NCI-H510A (cell line): ENCODE measurements at regions not wholly inside any gene's neighbourhood (a gene's known extent, or its start where the extent isn't known, plus 50 kb on each side); places are given as distances from the start of the nearest gene placed in this dataset.

ENCODE experiments used
- DNase-seq: peaks from one replicate; lab custom pipeline; 2025; lab: John Stamatoyannopoulos, UW

DNA sequence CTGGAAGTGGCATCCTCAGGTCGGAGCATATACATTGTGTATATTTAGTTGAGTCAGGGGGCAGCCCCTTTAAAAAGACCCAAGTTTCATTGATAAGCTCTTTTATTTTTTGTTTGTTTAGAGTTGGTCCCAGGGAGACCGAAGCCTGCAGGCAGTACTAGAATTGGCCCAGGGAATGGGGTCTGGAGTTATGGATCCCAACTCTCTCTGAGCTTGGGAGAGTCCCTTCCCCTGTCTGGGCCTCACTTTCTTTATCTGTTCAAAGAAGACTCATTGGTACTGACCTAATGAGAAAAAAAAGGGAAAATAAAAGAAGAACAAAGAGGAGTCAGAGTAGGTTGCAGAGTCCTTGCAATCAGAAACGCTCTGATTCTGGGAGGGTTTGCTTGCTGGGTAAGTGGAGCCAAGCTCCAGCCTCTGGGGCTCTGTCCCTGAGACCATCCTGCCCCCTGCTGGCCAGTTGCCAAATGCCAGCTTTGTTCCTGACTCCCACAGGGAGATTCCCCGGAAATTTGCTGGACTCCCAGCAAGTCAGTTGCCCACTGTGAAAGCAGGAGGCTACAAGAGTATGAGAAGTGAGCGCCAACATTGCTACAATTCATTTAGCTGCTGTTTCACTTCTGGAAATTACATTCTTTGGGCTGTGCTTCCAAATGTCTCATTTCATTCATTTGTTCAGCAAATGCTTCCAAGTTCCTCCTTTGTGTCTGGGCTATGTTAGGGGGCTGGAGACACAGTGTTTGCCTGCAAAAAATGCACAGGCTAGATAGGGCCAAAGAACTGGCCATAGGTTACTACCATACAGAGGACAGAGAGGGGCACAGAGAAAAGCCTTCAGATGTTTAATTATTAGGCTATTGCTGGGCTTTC, 156.2 kb downstream of the MELK start:
- no peak for DNase-seq

- no peak for DNase-seq
Observed at GRCh38 chr9:36729906-36730305, 157.2 kb downstream of the MELK start.

DNA sequence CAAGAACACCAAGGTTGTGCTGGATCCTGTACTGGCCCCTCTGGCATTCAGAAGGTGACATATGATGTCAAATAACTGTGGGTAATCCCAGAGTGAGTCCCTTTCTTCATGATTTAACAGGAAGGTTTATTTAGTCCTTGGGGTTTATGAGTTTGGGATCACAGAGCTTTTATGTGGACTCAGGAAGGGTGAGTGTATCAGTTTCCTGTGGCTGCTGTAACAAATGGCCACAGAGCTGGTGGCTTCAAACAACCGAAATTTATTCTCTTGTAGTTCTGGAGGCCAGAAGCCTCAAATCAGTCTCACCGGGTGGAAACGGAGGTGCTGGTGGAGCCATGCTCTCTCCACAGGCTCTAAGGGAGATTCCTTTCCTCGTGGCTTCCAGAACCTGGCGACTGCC, 157.7 kb downstream of the MELK start:
- DNase-seq: no peak

GRCh38 chr9:36731068-36731956, 158.6 kb downstream of the MELK start:
- DNase-seq: no peak

DNA sequence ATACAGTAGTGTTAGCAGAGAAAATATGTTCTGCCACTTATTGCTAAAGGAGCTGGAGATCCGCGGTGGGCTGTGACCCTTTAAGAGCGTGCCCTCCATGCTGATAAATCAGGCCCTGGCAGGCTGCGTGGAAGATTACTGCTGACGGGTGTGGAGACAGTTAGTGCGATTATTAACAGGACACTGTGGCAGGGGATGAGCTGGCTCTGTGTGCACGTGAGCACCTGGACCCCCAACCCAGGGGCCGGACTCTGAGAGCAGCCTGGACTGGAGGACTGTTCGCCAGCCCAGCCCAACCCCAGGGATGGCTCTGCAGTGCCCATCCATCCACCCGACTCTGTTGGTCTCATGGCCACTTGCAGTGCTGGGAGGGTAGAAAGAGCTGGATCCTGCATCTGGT, 162.0 kb downstream of the MELK start:
- no peak for DNase-seq

GRCh38 chr9:36736648-36737047, 164.0 kb downstream of the MELK start:
- no peak for DNase-seq

DNA sequence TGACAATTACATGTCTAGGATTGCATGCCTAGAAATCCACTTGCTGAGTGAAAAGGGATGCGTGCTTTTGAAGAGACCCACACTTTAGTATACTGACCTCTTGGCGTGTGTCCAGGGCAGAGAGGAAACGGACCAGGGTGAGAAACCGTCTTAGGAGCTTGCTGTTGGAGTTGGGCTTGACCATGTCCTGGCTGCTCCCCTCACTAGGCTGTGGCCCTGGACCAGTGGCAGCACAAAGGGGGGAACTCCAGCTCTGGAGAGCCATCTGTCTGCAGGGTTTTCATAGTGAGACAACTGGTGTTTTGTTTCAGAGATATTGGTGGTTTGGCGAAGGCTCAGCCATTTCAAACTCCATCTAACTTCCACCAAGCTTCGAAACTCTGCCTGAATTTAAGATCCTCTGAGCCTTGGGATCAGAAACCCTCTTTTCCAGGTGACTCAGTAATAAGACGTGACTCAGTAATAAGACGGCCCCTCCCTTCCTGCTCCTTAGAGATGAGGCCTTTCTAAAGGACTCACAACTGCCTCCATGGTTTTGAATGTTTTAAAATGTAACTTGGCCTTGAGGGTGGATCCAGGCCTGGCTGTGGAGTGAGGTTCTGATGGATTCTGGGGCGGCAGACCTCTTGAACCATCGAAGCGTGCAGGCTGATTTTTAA, 165.8 kb downstream of the MELK start:
- DNase-seq: no peak

GRCh38 chr9:36739373-36740116, 166.8 kb downstream of the MELK start:
- DNase-seq: no peak

DNA sequence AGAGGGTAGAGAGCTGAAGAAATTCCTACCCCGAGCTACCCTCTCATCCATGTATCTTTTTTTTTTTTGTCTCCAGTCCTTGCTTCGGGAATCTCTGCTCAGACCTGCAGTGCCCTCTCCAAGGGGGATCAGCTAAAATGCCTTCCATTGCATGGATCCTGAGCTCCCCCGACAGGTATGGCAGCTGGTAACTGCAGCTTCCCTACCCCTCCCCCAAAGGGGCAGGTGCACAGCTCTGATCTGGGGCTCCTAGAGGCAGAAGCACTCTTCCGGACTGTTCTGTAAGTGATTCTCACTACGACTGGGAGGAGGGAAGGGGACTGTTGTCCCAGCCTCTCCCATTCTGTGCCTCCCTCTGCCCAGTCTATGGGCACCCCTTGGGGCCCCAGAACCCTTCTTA, 169.6 kb downstream of the MELK start:
- peak; percentile 72 for DNase-seq

GRCh38 chr9:36744678-36745077, 172.0 kb downstream of the MELK start:
- DNase-seq: no peak

- DNase-seq: no peak
Observed at GRCh38 chr9:36745977-36746376, 173.3 kb downstream of the MELK start.

DNA sequence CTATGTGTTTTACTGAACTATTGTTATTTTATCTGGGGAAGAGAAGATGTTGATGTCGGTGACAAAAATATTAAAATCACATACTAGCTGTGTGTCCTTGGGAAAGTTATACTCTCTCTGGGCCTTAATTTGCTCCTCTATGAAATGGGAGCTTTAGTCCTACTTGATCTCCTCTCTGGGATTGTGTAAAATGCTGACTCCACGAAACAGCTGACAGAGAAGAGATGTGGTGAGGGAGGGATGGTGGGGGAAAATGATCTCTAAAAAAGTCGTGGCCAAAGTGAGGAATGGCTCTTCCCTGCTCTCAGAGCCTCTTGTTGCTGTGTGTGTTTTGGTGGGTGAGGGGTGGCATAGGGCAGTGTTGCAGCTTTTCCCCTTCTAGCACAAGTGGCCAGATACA, 173.7 kb downstream of the MELK start:
- peak; percentile 57 for DNase-seq

DNA sequence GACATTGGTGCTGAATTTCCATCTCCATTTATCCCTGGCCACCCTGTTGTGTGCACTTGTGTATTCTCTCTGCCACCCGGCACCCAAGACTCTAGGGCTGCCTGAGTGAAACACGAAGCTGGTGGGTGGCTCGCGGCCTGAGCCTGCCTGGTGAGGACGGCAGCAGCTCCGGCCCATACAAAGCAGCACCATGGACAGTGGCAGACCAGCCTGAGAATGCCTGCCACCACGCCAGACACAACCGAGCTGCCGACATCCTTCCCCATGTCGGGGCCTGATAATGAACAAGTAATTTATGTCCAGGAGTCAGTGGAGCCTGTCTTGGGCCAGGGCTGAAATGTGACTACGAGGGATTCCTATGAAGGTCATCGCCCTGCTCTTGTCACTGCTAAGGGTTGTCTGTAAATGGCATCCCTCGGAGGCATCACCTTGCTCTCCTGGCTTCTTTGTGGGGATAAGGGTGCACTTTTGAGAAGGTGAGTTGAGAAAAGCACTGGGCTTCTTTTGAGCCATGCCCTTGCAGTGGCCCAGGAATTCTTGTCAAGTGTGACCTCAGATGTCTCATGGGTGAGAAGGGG, 175.7 kb downstream of the MELK start:
- DNase-seq: no peak

DNA sequence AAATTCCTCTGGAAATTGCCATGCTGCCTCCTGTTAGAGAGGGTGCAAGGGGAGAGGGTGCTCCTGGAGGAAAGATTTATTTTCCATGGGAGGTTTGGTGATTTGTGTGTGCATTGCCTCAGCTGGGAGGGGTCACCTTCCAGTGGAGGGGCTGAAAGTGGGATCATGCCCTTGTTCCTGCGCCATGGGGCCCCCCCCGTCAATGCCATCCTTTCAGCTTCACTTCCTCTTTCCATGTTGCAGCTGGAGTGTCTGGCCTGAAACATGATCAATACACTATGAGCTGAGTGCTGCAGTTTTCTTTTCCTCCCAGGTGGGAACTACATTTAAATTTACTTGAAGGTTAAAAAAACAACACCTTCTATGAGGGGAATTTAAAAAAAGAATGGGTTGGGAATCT, 176.8 kb downstream of the MELK start:
- DNase-seq: no peak

DNA sequence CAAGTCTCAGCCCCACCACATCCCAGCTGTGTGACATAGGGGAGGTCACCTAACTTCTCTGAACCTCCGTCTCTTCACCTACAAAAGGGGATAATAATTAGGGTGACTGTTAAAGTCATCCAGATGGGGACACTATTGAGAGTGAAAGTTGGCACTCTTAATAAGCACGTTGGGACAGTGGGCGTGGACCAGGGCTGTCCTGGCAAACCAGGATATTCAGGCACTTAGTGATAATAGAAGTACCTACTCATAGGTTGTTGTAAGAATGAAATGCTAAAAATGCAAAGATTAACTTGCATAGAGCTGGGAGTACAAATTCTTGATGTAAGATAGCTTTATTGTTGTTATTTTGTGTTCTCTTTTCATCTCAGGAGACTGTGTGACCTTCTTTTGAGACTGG, 177.9 kb downstream of the MELK start:
- no peak for DNase-seq

- no peak for DNase-seq
Observed at GRCh38 chr9:36755019-36755418, 182.3 kb downstream of the MELK start.

DNA sequence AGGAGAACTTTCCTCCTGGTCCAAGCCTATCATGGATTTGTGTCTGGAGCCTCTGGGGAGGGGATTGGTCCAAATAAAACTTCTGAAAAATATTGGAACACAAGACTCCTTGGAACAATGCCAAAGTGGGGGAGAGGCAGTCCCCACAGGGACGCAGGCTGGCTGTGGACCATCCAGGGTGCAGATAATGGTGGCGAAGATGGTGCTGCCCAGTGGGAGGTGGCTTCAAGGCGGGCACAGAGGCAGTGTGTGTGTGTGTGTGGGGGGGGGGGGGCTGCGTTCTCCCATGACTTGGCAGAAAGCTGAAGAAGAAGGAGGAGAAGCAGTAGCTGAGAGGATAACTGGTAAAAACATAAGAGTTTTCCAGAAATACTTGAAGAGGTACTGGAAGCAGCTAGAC, 186.4 kb downstream of the MELK start:
- DNase-seq: no peak

DNA sequence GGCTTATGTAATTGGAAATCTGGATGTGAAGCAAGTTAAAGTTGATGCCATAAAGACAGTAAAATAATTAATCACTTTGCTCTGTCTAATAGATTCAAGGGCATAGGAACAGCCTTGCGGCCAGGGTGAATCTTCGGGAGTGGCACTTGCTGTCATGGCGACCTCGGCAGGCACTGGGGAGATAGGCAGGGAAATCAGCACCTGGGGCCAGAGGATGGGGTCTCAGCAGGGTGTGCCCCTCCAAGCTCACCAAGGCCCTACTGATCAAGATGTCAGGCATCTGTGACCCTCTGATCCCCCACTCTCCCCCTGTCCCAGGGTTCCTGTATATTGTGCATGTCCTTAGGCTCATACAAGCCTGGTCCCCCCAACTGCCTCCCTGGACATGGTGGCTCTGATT, 187.3 kb downstream of the MELK start:
- DNase-seq: no peak

GRCh38 chr9:36760667-36761420, 188.1 kb downstream of the MELK start:
- no peak for DNase-seq

GRCh38 chr9:36762958-36763357, 190.3 kb downstream of the MELK start:
- DNase-seq: no peak

DNA sequence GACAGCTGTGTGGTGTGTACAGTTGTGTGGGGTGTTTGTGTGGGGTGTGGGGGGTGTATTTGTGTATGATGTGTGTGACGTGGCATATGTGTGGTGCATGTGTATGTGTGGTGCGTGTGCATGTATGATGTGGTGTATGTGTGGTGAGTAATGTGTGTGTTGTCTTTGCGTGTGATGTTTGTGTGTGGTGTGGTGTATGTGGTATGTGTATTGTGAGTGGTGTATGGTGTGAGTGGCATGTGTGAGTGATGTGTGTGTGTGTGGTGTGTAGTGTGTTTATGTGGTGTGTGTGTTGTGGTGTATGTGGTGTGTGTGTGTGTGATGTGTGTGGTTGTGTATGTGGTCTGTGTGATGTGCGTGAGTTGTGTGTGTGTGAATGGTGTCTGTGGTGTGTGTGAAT, 191.1 kb downstream of the MELK start:
- DNase-seq: no peak
